Right ventricle myocardium superior (tissue), 1 donor: ENCODE measurements at regions not wholly inside any gene's neighbourhood (a gene's known extent, or its start where the extent isn't known, plus 50 kb on each side); places are given as distances from the start of the nearest gene placed in this dataset.

Experiments
- ATAC-seq: fragments of 200-7000 bp; cut with Tn5 transposase; one replicate; pipeline ENCODE4 v1.9.1; 2020; ENCODE audit warnings: mild to moderate bottlenecking; ENCODE audit not compliant: poor library complexity
- DNase-seq: peaks from one replicate; pipeline ENCODE4 v3.0.0-alpha.2; 2020
- intact Hi-C: fragments of 100-400 bp; cut with DNase I; formaldehyde crosslinking; loops from one replicate; pipeline ENCODE4 v1.11.2; 2022
- donor health status: DM: no; HTN: yes; CAD: no; lungs with severe emphysema.

GRCh38 chr1:22321917-22322316 is 129.7 kb upstream of the ZBTB40 start:
- DNase-seq (no peak), ATAC-seq (no peak)
- intact Hi-C loops = no loop called here

DNA sequence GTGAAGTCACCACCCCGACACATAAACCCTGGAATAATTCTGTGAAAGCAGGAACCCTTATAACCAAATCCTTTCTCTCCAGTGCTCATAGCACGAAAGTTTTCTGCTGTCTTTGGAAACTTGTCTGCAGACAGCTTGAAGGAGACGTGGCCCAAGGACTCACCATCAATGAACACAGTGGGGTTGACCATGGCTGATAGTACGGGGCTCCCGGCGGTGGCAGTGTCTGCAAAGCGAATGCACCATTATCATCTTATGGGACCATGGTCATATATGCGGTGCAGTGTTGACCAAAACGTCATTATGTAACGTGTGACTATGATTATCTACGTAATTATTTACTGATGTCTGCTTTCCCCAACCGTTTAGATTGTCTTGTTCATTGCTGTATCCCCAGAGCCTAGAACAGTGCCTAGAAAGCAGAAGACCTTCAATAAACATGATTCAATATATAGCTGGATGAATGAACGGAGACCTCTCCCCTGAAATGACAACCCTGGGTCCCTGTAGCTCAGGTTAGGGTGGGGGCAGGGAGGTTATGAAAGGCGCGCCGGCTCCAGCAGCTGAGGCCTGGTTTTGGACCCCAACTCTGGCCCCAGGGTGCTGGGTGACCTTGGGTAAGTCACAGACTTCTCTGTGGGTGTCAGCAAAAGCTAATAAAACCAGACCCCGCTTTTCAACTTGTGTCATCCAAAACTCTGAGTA is 128.4 kb upstream of the ZBTB40 start:
- intact Hi-C loops = no loop called here
- no peak for DNase-seq

DNA sequence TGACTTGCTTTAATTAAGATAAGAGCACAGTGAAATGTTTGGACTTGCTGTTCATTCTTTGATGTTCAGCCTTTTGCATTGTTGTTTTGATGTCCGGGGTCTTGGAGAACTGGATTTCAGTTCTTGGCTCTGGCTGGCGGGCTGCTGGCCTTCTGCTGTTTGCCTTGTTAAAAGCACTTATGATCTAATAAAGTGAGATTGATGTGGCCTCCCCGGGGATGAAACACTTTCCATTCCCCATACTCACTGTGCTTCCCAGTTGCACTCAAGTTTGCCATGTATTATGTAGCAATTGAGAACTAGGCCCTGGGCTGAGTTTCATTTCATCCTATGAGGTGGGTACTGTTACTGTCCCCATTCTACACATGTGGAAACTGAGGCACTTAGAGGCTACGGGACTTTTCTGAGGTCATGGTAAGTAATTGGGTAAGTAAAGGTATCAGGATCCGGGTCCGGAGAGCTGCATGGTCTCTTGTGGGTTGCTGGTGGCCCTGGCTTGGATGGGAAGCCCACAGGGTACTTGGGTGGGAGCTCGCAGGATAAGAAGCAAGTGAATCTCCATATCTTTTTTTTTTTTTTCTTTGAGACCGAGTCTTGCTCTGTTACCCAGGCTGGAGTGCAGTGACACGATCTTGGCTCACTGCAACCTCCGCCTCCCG is 127.7 kb upstream of the ZBTB40 start:
- ATAC-seq = no peak
- intact Hi-C loops = no loop called here
- DNase-seq = no peak

More for the DNA sequence above, 128.4 kb upstream of the ZBTB40 start:
- ATAC-seq = no peak

- intact Hi-C loops = no loop called here
- ATAC-seq (no peak), DNase-seq (no peak)
These were observed 125.9 kb upstream of the ZBTB40 start for GRCh38 chr1:22325531-22326371.

GRCh38 chr1:22326372-22326915 is 125.2 kb upstream of the ZBTB40 start:
- intact Hi-C loops = no loop called here
- DNase-seq = no peak
- no peak for ATAC-seq

GRCh38 chr1:22326931-22327330 is 124.7 kb upstream of the ZBTB40 start:
- DNase-seq (no peak), ATAC-seq (no peak)
- intact Hi-C loops = no loop called here

DNA sequence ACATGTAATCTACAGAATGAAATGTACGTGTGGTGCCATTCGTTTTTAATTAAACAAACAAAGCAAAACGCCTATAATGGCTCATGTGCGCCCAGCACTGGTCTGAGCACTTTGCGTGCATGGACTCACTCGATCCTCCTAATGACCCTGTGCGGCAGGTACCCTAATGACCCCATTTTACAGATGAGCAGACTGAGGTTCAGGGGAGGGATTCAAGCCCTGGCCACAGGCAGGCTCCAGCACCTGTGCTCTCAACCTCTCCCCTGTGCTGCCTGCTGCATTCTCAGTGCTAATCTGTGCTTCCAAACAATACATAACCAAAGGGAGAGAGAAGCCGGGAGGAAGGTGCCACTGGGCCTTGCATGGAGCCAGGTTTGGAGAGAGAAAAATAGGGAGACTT is 124.2 kb upstream of the ZBTB40 start:
- intact Hi-C loops = no loop called here
- no peak for ATAC-seq
- DNase-seq = no peak

DNA sequence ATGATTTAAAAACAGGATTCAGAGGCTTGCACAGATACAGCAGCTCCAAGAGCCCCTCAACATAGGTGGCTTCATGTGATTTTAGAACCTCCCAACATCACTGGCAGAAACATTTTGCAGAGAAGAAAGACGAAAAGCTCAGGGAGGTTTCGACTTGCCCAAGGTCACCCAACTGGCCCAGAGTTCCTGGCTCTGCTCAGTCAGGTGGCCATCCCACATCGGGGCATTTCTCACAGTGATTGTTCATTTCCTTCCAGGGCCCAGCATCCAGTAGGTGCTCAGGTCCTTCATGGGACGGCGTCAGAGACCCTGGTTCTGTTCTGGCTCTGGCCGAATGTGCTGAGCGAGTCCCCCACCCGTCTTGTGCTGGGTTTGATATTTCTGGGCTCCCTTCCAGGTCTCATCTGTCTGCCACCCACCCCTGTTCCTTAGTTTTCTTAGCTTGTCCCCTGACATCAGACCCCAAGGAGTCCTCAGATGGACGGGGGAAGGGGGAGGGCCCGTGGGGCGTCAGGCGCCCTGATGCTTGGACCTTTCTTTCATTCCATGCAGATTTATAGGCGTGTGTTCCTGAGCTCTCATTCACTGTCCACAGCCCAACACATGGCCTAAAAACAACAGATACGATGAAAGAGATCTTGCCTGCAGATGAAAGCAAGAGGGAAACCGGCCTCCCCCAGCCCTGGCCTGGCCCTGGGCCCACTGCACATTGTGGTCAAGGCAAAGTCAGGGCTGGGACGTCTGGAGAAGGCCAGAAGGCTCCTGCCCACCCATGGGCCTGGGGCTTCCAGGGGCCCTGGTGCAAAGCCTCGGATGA is 123.1 kb upstream of the ZBTB40 start:
- DNase-seq = no peak
- intact Hi-C loops = no loop called here
- ATAC-seq = no peak

GRCh38 chr1:22329148-22329515 is 122.5 kb upstream of the ZBTB40 start:
- intact Hi-C loops = no loop called here
- ATAC-seq (no peak), DNase-seq (no peak)

DNA sequence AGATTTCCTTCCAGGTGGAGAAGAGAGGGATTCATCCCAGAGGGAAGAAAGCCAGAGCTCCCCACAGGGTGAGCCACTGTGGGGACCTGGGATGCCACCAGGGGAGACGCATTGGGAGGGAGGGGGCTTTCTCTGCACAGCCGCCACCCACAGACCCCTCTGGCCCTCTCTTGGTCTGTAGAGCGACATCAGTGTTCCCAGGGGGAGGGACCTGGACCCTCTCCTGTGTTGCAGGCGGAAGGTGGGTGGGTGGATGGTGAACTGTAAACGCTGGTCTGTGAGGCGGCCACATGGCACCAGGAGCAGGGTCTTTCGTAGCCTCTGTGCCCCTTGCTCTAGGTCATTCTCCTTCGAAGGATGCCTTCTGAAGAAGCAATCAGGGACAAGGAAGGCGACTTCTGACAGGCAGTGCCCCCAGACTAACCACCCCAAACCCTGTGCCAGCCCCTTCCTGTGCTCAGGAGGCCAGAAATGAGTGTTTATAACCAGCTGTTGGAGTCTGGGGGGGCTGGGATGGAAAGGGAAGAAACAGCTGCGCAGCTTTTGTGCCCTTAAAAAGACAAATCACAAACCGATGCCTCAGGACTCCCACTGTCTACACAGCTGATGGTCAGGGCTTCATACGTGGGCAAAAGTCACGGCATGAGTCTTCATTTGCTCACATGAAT is 121.4 kb upstream of the ZBTB40 start:
- ATAC-seq (no peak), DNase-seq (no peak)
- intact Hi-C loops = no loop called here

GRCh38 chr1:22330760-22331119 is 120.9 kb upstream of the ZBTB40 start:
- intact Hi-C loops = no loop called here
- DNase-seq (no peak), ATAC-seq (no peak)

DNA sequence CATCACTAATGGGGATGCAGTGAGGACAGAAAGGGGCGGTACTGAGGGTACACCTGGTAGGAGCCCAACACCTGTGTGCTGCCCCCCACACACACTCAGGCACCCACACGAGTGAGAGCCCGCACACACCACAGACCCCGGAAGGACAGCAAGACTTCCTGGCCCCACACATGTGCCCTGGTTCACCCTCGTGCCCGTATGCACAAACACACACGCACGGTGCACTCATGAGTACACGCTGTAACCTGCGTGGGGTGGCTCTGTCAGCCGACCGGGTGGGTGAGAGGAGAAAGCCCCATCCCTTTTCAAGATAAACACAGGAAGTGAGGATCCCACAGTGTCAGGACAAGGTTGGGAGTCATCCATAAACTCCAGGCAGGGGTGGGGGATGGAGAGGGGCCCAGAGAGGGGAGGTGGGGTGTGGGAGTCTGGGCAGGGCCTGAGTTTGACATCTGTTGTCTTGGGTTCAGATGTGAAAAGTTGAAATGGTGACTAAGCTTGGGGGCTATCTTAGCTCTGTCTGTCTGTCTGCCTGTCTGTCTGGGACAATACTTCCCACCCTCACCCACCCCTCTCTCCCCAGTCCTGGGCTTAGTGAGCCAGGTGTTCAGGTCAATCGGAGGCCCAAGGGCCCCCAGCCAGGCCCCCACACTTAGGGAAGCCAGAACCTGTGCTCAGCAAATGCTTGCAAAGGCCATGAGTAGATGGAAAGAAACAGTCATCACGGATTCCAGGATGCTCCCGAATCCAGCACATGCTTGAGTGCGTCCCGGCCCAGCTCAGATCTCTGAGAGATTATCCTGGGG is 119.8 kb upstream of the ZBTB40 start:
- intact Hi-C loops = no loop called here
- no peak for DNase-seq
- ATAC-seq = no peak

- DNase-seq (no peak), ATAC-seq (no peak)
- intact Hi-C loops = no loop called here
These were observed 119.3 kb upstream of the ZBTB40 start for GRCh38 chr1:22332424-22332717.

GRCh38 chr1:22332795-22333499 is 118.7 kb upstream of the ZBTB40 start:
- ATAC-seq (no peak), DNase-seq (no peak)
- intact Hi-C loops = no loop called here

DNA sequence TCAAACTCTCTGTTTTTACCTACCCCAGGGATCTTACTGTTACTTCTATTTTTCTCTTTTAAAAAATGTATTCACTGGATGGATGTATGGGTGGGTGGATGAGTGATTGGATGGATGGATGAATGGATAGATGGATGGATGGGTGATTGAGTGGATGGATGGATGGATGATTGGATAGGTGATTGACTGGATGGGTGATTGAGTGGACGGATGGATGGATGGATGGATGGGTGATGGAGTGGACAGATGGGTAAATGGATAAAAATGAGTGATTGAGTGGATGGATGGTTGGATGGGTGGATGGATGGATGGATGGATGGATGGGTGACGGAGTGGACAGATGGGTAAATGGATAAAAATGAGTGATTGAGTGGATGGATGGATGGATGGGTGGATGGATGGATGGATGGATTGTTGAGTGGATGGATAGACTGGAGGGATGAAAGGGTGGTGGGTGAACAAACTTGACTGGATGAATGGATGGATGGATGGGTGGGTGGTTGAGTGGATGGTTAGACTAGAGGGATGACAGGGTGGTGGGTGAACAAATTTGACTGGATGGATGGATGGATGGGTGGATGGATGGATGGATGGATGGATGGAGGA is 118.0 kb upstream of the ZBTB40 start:
- intact Hi-C loops = no loop called here
- ATAC-seq (no peak), DNase-seq (no peak)

DNA sequence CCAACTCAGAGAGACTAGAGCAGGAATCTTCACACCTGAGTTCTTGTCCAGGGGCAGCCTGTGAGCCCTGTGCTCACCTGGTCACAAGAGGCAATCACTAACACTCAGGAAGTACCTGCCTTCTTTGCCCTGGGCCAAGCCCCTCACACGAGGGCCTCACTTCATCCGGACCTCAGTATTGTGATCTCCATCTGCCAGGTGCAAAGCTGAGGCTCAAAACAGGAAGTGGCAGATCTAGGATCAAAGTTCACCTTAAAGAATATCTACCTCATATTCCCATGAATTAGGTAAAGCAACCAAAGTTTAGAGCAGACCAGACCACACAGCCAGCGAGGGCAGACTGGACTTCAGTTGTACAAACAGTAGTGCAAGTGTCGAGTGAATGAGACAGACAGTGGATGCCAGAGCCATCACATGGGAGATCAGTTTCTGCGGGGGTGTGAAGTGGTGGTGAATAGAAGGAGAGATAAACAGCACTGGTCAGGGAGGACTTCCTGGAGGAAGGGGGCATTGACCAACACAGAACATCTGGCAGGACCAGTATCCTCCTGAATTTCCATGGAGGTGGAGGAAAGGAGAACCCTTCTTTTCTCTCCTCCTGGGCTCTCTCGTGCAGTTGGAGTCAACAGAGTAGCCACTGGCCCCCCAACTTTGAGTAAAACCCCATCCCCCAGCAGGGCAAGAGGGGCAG is 116.6 kb upstream of the ZBTB40 start:
- DNase-seq (no peak), ATAC-seq (no peak)
- intact Hi-C loops = no loop called here
